ENCODE measurements at regions not wholly inside any gene's neighbourhood (a gene's known extent, or its start where the extent isn't known, plus 50 kb on each side); places are given as distances from the start of the nearest gene placed in this dataset.

DNA sequence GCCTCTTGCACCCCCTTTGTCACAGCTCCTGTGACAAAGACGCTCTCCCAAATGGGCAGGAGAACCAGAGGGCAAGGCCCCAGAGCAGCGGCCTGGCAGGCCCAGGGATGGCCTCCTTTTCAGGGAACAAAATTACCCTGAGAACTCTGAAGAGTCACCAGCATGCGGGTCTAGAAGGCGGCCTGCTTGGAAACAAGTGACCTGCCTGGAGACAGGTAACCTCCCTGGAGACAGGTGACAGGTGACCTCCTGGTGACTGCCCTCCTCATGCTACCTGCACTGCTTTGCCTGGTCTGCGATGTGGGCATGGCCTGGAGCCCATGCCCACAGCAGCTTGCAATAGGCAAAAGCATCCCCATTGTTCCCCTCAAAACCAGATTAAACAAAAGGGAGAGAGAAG is 86.5 kb upstream of the ZC3H12A start (continued):
- TF ChIP-seq, protein P1, sequence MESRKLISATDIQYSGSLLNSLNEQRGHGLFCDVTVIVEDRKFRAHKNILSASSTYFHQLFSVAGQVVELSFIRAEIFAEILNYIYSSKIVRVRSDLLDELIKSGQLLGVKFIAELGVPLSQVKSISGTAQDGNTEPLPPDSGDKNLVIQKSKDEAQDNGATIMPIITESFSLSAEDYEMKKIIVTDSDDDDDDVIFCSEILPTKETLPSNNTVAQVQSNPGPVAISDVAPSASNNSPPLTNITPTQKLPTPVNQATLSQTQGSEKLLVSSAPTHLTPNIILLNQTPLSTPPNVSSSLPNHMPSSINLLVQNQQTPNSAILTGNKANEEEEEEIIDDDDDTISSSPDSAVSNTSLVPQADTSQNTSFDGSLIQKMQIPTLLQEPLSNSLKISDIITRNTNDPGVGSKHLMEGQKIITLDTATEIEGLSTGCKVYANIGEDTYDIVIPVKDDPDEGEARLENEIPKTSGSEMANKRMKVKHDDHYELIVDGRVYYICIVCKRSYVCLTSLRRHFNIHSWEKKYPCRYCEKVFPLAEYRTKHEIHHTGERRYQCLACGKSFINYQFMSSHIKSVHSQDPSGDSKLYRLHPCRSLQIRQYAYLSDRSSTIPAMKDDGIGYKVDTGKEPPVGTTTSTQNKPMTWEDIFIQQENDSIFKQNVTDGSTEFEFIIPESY (IDR thresholded peaks at IDR 0.05; ENCODE audit: borderline replicate concordance, low read depth) = no peak
- TF ChIP-seq EP300 (IDR thresholded peaks at IDR 0.05; ENCODE audit: borderline replicate concordance in 1 of 2, low read depth in 1 of 2, low read length in 1 of 2) (no peak), PBX3 (IDR thresholded peaks at IDR 0.05) (no peak), NRF1 (IDR thresholded peaks at IDR 0.05; ENCODE audit: low read depth, low read length) (no peak)

DNA sequence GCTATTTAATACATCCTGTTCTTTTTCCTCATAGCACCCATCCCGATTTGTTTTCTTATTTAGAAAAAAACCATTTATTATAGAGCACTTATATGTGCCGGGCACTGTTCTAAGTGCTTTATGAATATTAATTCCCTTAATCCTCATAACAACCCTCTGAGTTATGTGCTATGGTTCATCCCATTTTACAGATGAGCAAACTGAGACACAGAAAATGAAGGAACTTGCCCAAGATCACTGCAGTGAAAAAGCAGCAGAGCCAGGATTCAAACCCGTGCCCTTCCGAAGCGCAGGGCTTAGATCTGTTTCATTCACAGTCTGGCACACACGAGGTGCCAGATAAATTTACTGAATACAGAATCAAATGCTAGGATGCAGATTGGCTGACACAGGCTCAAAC is 85.1 kb upstream of the ZC3H12A start:
- Histone ChIP-seq H4K20me1 (ENCODE audit: insufficient read depth) (no peaks in the 10 kb centered on the region), H3K4me1 (ENCODE audit: control insufficient read depth in 1 of 2, insufficient read depth in 2 of 2, low read depth in 1 of 2, low read length in 1 of 2) (peaks cover 0 to 2% of the 10 kb centered on the region in 2 experiments; a peak in 1 of 4 replicates), H3K36me3 (replicated peaks in 1 of 2; ENCODE audit: control insufficient read depth in 1 of 2, insufficient read depth in 2 of 2, low read length in 1 of 2) (no peaks in the 10 kb centered on the region), H3K4me2 (no peak overlapping the region), H3F3A (replicated peaks; ENCODE audit: insufficient read depth) (no peaks in the 10 kb centered on the region), H3K27ac (ENCODE audit: low read depth in 2 of 2, low read length in 1 of 2) (no peak overlapping the region), H3K27me3 (ENCODE audit: insufficient read depth) (no peaks in the 10 kb centered on the region), H3K9me3 (no peaks in the 10 kb centered on the region), H3K79me2 (ENCODE audit: insufficient read depth) (no peaks in the 10 kb centered on the region), H3K9me2 (no peaks in the 10 kb centered on the region), H3K9ac (no peak overlapping the region), H2AFZ (ENCODE audit: low read depth) (no peak overlapping the region), H3K4me3 (ENCODE audit: low read depth in 2 of 2, low read length in 1 of 2) (no peak overlapping the region)
- ChIA-PET POLR2A (no interaction called here), CTCF (no interaction called here)
- DNase-seq = no peak
- 60% methylated on average over 6 of the region's 6 CpGs for WGBS (ENCODE audit: low lambda C conversion rate)
- TF ChIP-seq YY1 (IDR thresholded peaks at IDR 0.05; ENCODE audit: low read depth) (no peak), IRF3 (IDR thresholded peaks at IDR 0.05; ENCODE audit: low read depth, low read length) (no peak), NFIC (IDR thresholded peaks at IDR 0.05; ENCODE audit: borderline replicate concordance) (no peak), SMC3 (IDR thresholded peaks at IDR 0.05; ENCODE audit: low read depth, low read length) (no peak), RFX5 (IDR thresholded peaks at IDR 0.05; ENCODE audit: low read length) (no peak), RXRA (IDR thresholded peaks at IDR 0.05; ENCODE audit: borderline replicate concordance, low read depth) (no peak), CTCF (IDR thresholded peaks at IDR 0.05) (no peak), TEAD4 (IDR thresholded peaks at IDR 0.05; ENCODE audit: borderline replicate concordance, insufficient read depth) (no peak), CHD2 (IDR thresholded peaks at IDR 0.05; ENCODE audit: low read length, partially characterized antibody) (no peak), TAF1 (IDR thresholded peaks at IDR 0.05; ENCODE audit: borderline replicate concordance, low read depth, low read length) (no peak), MEF2A (IDR thresholded peaks at IDR 0.05; ENCODE audit: borderline replicate concordance, low read depth) (no peak)

Measured in SK-N-SH (cell line).